ENCODE measurements at regions not wholly inside any gene's neighbourhood (a gene's known extent, or its start where the extent isn't known, plus 50 kb on each side); places are given as distances from the start of the nearest gene placed in this dataset.

- Histone ChIP-seq H3K9me3 (ENCODE audit: insufficient read depth in 2 of 2, low read depth in 1 of 2, low read length in 1 of 2) (0 out of 4 replicates have a peak, but pooled peaks cover 0 to 3% of the 10 kb centered on the region in 2 experiments), H2BK15ac (ENCODE audit: low read length) (no peak overlapping the region), H3K4me3 (ENCODE audit: extremely low read depth in 1 of 4, insufficient read depth in 2 of 4, low read depth in 3 of 4, low read length in 4 of 4) (no peak overlapping the region), H3K4me1 (replicated peaks in 1 of 4; ENCODE audit: control insufficient read depth in 3 of 4, insufficient read depth in 4 of 4, low read length in 3 of 4) (no peaks in the 10 kb centered on the region; a peak in 2 of 7 replicates), H2AK5ac (ENCODE audit: low read depth, low read length) (no peak overlapping the region), H2BK5ac (ENCODE audit: low read depth, low read length) (no peak overlapping the region), H2BK12ac (ENCODE audit: low read depth, low read length) (no peak overlapping the region), H4K8ac (ENCODE audit: extremely low read depth, insufficient read depth, low read length) (no peak overlapping the region; the same call in 1 of the 2 replicates), H3K14ac (ENCODE audit: insufficient read length) (no peak overlapping the region), H3K27me3 (replicated peaks in 1 of 4; ENCODE audit: control insufficient read depth in 3 of 4, extremely low read depth in 1 of 4, insufficient read depth in 3 of 4, low read length in 3 of 4) (peaks cover 0 to 12% (median 7%) of the 10 kb centered on the region in 4 experiments; a peak in 5 of 7 replicates), H2AFZ (ENCODE audit: low read length) (no peak overlapping the region), H3K56ac (replicated peaks; ENCODE audit: insufficient read length, low read depth, low read length) (no peak overlapping the region), H3K27ac (ENCODE audit: low read depth, low read length) (no peak overlapping the region), H3K23me2 (ENCODE audit: low read depth, low read length) (no peaks in the 10 kb centered on the region), H3K4ac (replicated peaks; ENCODE audit: insufficient read length, low read depth, low read length) (no peak overlapping the region), H2BK120ac (replicated peaks; ENCODE audit: low read depth, low read length) (no peak overlapping the region), H3K18ac (ENCODE audit: extremely low read depth, low read length) (no peak overlapping the region), H3K36me3 (ENCODE audit: control insufficient read depth in 2 of 4, insufficient read depth in 4 of 4, low read length in 3 of 4) (no peaks in the 10 kb centered on the region), H4K20me1 (replicated peaks in 1 of 2; ENCODE audit: control insufficient read depth in 1 of 2, insufficient read depth in 2 of 2, low read length in 2 of 2) (no peaks in the 10 kb centered on the region), H3K4me2 (ENCODE audit: insufficient read depth in 1 of 2, low read depth in 2 of 2, low read length in 2 of 2) (no peak overlapping the region), H3K79me2 (ENCODE audit: control insufficient read depth in 1 of 2, insufficient read depth in 2 of 2, low read length in 2 of 2) (no peaks in the 10 kb centered on the region), H3K23ac (ENCODE audit: insufficient read length) (no peak overlapping the region), H2BK20ac (ENCODE audit: low read length) (no peak overlapping the region), H4K5ac (ENCODE audit: insufficient read length, low read depth, low read length) (no peak overlapping the region), H4K91ac (replicated peaks; ENCODE audit: insufficient read length, low read length) (no peak overlapping the region), H3K9ac (replicated peaks in 1 of 4; ENCODE audit: extremely low read depth in 1 of 4, low read depth in 3 of 4, low read length in 3 of 4) (no peak overlapping the region), H3K79me1 (ENCODE audit: low read depth, low read length) (no peaks in the 10 kb centered on the region)
- WGBS, 2 experiments (ENCODE audit: extremely low coverage in 1 of 2, insufficient coverage in 1 of 2, insufficient read length in 1 of 2, insufficient replicate concordance in 2 of 2, low coverage in 1 of 2, low lambda C conversion rate in 2 of 2, missing lambda C conversion rate in 1 of 2) = 90% methylated on average over 9 of the region's 9 CpGs; no CpG with 5 or more reads in 1 of the 2 experiments
- no peak for FAIRE-seq
- DNase-seq (ENCODE audit: low read depth in 1 of 2, low spot score in 2 of 2) = no peak
- CTCF ChIA-PET (ENCODE audit: partially characterized antibody) = interaction anchor here (2.3 kb wide), 1 partner anchor 9 kb away, joined by 10 read pairs; no protein-coding TSS in a partner anchor
- POLR2A ChIA-PET (ENCODE audit: partially characterized antibody) = no interaction called here
- TF ChIP-seq SIRT6 (IDR thresholded peaks at IDR 0.05; ENCODE audit: low read length) (no peak), CHD1 (IDR thresholded peaks at IDR 0.05; ENCODE audit: low read depth, low read length) (no peak), RBBP5 (IDR thresholded peaks at IDR 0.05; ENCODE audit: borderline replicate concordance, low read depth, low read length) (no peak), RNF2 (IDR thresholded peaks at IDR 0.05; ENCODE audit: borderline replicate concordance, low read depth, low read length, missing control alignments, poor library complexity, severe bottlenecking) (no peak), CBX5 (IDR thresholded peaks at IDR 0.05; ENCODE audit: low read depth, low read length) (no peak), CTCF (IDR thresholded peaks at IDR 0.05; ENCODE audit: control extremely low read depth in 1 of 3, insufficient read depth in 1 of 3, low read depth in 1 of 3, low read length in 3 of 3) (no peak), SIN3A (conservative IDR thresholded peaks at IDR 0.05 in 1 of 2, IDR thresholded peaks at IDR 0.05 in 1 of 2; ENCODE audit: low read depth in 1 of 2, low read length in 2 of 2) (no peak), BACH1 (IDR thresholded peaks at IDR 0.05; ENCODE audit: low read length) (no peak), BCL11A (IDR thresholded peaks at IDR 0.05; ENCODE audit: low read depth in 2 of 2, low read length in 2 of 2) (no peak)
Measured at GRCh38 chr20:61092251-61092650, 159.8 kb upstream of the CDH4 start.

Measured in H1 (cell line).